Peyer's patch (tissue), 4 donors: ENCODE measurements at regions not wholly inside any gene's neighbourhood (a gene's known extent, or its start where the extent isn't known, plus 50 kb on each side); places are given as distances from the start of the nearest gene placed in this dataset.

ENCODE experiments used
- CTCF ChIP-seq, 6 experiments: fragments of 450-650 bp in 4 of 6; fragments of 200-600 bp in 2 of 6; sonication (generic) in 1 of 6; IDR thresholded peaks; one replicate each; pipeline ENCODE4 v1.5.1; 2017 to 2019; ENCODE audit warnings: antibody characterized with exemption in 6 of 6, mild to moderate bottlenecking in 3 of 6, moderate library complexity in 1 of 6
- POLR2A ChIP-seq, 2 donors: fragments of 450-650 bp; IDR thresholded peaks; one replicate each; pipeline ENCODE4 v1.5.1; 2017; ENCODE audit warnings: antibody characterized with exemption in 2 of 2, mild to moderate bottlenecking in 2 of 2, moderate library complexity in 2 of 2

- TF ChIP-seq CTCF (IDR thresholded peaks at IDR 0.05) (no peak), POLR2A (IDR thresholded peaks at IDR 0.05) (no peak)
Measured at GRCh38 chr20:63121246-63121645, 94.7 kb downstream of the YTHDF1 start.
